GM10266 (cell line): ENCODE measurements at regions not wholly inside any gene's neighbourhood (a gene's known extent, or its start where the extent isn't known, plus 50 kb on each side); places are given as distances from the start of the nearest gene placed in this dataset.

ENCODE experiments used
- DNase-seq: peaks from one replicate; pipeline ENCODE4 v3.0.0; 2012; ENCODE audit errors: extremely low spot score
- TF ChIP-seq, protein P1 (sequence below): IDR thresholded peaks from 2 replicates; pipeline ENCODE4 v1.5.1; 2012; ENCODE audit warnings: mild to moderate bottlenecking, low read depth; ENCODE audit not compliant: control insufficient read depth, insufficient read depth; ENCODE audit errors: missing control alignments

DNA sequence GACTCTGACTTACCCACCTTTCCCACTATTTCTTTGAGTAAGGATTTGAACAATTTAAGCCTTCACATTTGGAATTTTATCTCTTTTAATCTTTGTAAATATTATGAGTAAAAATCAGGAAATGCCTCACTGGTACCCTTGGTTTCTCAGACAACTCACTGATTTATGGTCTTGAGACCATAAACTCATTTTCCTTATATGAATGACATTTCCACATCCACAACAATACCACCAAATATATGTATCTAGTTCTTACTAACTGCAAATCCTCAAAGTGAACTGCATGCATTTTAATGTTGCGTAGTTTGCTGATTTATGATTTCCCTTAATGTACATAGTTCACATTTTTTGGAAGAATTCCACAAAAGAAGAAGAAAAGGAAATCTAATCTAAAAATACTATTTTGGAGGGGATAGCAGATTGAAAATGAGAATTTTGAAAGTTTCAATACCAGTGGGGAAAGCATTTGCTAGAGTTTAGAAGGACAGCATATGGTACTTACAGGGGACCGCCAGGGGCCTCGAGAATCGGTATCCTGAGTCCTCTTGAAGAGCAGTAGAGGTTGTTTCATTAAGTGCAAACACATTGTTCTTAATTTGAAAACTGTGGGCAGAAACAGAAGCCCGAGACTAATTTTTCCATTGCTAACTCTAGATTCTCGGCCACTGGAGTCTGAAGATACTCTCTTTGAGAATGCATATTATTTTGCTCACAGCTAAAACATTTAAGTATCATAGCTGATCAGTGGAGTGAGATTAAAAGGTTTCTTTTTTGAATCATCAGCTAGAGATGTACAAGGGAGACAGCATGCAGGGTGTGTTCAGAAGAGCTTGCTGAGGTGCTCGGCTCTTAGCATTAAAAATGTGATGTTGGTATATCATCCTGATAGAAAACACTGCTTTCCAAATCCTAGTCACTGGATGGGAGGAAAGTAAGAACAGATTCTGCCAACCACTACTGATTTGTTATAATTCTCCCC lies 964.0 kb downstream of the GATA3 start:
- TF ChIP-seq, protein P1, sequence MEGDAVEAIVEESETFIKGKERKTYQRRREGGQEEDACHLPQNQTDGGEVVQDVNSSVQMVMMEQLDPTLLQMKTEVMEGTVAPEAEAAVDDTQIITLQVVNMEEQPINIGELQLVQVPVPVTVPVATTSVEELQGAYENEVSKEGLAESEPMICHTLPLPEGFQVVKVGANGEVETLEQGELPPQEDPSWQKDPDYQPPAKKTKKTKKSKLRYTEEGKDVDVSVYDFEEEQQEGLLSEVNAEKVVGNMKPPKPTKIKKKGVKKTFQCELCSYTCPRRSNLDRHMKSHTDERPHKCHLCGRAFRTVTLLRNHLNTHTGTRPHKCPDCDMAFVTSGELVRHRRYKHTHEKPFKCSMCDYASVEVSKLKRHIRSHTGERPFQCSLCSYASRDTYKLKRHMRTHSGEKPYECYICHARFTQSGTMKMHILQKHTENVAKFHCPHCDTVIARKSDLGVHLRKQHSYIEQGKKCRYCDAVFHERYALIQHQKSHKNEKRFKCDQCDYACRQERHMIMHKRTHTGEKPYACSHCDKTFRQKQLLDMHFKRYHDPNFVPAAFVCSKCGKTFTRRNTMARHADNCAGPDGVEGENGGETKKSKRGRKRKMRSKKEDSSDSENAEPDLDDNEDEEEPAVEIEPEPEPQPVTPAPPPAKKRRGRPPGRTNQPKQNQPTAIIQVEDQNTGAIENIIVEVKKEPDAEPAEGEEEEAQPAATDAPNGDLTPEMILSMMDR: no peak

GRCh38 chr10:9023206-9023605 lies 968.7 kb downstream of the GATA3 start:
- DNase-seq: no peak
- TF ChIP-seq, protein P1: no peak

More for the DNA sequence above, 964.0 kb downstream of the GATA3 start:
- DNase-seq: no peak

DNA sequence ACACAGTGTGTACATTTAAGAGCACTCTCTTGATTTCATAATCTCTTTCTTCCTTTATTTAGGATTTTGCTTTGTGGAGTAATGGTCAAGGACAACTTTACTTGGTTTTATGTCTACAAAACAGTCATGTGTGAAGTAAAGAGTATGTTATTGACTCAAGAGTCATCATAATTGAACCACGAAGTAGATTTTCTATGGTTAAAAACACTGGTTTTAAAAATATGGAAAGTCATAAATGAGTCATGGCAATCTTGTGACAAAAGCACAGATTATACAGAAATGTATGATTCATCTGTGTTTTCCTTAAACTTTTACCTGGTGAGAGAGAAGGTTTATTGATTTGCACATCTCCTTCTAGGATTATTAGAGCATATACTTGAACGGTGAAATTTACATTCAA lies 969.7 kb downstream of the GATA3 start:
- TF ChIP-seq, protein P1: no peak
- no peak for DNase-seq

- TF ChIP-seq, protein P1: no peak
- DNase-seq: no peak
These were observed 973.7 kb downstream of the GATA3 start for GRCh38 chr10:9028231-9028630.

GRCh38 chr10:9035355-9035754 lies 980.9 kb downstream of the GATA3 start:
- no peak for DNase-seq
- TF ChIP-seq, protein P1: no peak

DNA sequence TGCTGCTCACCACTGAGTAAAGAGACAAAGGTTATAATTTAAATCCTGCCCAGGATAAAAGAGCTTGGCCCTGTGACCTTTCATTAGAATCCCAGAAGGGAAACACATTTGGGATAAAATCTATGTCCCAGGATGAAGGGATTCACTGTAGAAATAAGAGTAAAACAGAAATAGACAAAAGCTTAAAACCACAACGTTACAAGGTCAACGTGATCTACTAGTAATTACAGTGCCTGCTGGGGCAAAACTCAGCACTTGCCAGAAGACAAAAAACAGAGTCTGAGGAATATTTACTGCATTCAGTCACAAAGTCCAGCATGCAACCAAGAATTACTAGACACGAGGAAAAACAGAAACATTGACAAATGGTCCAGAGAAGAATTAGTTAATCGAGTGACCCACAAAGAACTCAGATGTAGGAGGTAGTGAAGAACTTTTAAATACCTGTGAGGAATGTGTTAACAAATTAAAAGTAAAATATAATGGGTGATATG lies 982.3 kb downstream of the GATA3 start:
- DNase-seq: no peak
- TF ChIP-seq, protein P1: no peak

GRCh38 chr10:9038146-9038714 lies 983.7 kb downstream of the GATA3 start:
- TF ChIP-seq, protein P1: no peak
- DNase-seq: no peak
